Osteoblast (primary cell): ENCODE measurements at regions not wholly inside any gene's neighbourhood (a gene's known extent, or its start where the extent isn't known, plus 50 kb on each side); places are given as distances from the start of the nearest gene placed in this dataset.

ENCODE experiments used
- DNase-seq: peaks from one replicate; pipeline ENCODE4 v3.0.0; 2011; ENCODE audit warnings: low spot score, mixed read lengths; ENCODE audit not compliant: insufficient read length; ENCODE audit errors: missing footprints
- H2AFZ ChIP-seq: 2 replicates; pipeline ENCODE4 v1.6.0; 2011; ENCODE audit warnings: mild to moderate bottlenecking, low read length
- H3K27ac ChIP-seq: 2 replicates; pipeline ENCODE4 v1.5.1; 2011; ENCODE audit warnings: mild to moderate bottlenecking, low read depth, low read length, moderate library complexity
- H3K27me3 ChIP-seq: 2 replicates; pipeline ENCODE4 v1.6.0; 2012; ENCODE audit warnings: mild to moderate bottlenecking, control low read depth, inconsistent platforms, low read length, moderate library complexity; ENCODE audit not compliant: insufficient read depth
- H3K36me3 ChIP-seq: 2 replicates; pipeline ENCODE4 v1.5.1; 2011; ENCODE audit warnings: mild to moderate bottlenecking, low read length, control low read depth, moderate library complexity; ENCODE audit not compliant: insufficient read depth
- H3K4me1 ChIP-seq: 2 replicates; pipeline ENCODE4 v1.5.1; 2011; ENCODE audit warnings: mild to moderate bottlenecking, low read length, control low read depth, moderate library complexity; ENCODE audit not compliant: insufficient read depth
- H3K4me2 ChIP-seq: 2 replicates; pipeline ENCODE4 v1.6.0; 2011; ENCODE audit warnings: mild to moderate bottlenecking, low read length; ENCODE audit not compliant: insufficient read depth
- H3K4me3 ChIP-seq: fragments of 200-600 bp; sonication (generic); 3 replicates; pipeline ENCODE4 v1.5.1; 2012; ENCODE audit warnings: mild to moderate bottlenecking, low read length, inconsistent platforms; ENCODE audit not compliant: insufficient read depth
- H3K79me2 ChIP-seq: 2 replicates; pipeline ENCODE4 v1.6.0; 2012; ENCODE audit warnings: mild to moderate bottlenecking, low read length, control low read depth, inconsistent platforms; ENCODE audit not compliant: insufficient read depth
- H3K9me3 ChIP-seq: 2 replicates; pipeline ENCODE4 v1.5.1; 2011; ENCODE audit warnings: low read depth, low read length, control low read depth
- H4K20me1 ChIP-seq: 2 replicates; pipeline ENCODE4 v1.6.0; 2012; ENCODE audit warnings: mild to moderate bottlenecking, low read length, control low read depth; ENCODE audit not compliant: insufficient read depth
- CTCF ChIP-seq: IDR thresholded peaks from 2 replicates; pipeline ENCODE4 v1.5.1; 2011; ENCODE audit warnings: mild to moderate bottlenecking, low read depth, low read length, moderate library complexity; ENCODE audit errors: extremely low read depth

DNA sequence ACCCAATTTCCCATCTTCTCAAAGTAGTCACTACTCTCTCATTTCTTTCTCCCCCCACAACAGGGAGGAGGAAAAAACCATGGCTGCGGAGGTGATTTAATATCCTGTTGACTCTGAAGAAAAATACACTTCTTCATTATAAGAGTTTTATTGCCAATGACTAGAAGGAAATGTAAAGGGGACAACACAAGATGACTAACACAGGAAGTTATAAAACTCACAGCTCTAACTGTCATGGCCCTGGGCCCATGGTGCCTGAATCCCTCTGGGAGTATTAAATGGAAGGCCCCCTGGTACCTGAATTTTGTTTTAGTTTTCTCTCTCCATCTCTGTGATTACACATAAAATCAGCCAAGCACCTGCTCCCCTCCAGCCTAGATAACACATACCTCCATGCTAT, 352.8 kb upstream of the FAT3 start:
- Histone ChIP-seq H2AFZ (no peak overlapping the region), H3K79me2 (no peaks in the 10 kb centered on the region), H3K9me3 (no peaks in the 10 kb centered on the region), H3K27me3 (no peaks in the 10 kb centered on the region), H3K4me3 (no peak overlapping the region), H3K4me2 (no peak overlapping the region), H4K20me1 (no peaks in the 10 kb centered on the region), H3K27ac (no peak overlapping the region), H3K4me1 (no peaks in the 10 kb centered on the region), H3K36me3 (no peaks in the 10 kb centered on the region)
- TF ChIP-seq CTCF, result no peak
- DNase-seq, result no peak

GRCh38 chr11:91871048-91871447, 353.6 kb upstream of the FAT3 start:
- DNase-seq, result no peak
- no peak overlapping the region for H3K4me2 ChIP-seq
- no peaks in the 10 kb centered on the region for H3K36me3 ChIP-seq
- H3K4me3 ChIP-seq, result no peak overlapping the region
- no peaks in the 10 kb centered on the region for H4K20me1 ChIP-seq
- H2AFZ ChIP-seq, result no peak overlapping the region
- H3K9me3 ChIP-seq, result no peaks in the 10 kb centered on the region
- H3K79me2 ChIP-seq, result no peaks in the 10 kb centered on the region
- H3K4me1 ChIP-seq, result no peaks in the 10 kb centered on the region
- no peak for TF ChIP-seq CTCF
- no peak overlapping the region for H3K27ac ChIP-seq
- H3K27me3 ChIP-seq, result no peaks in the 10 kb centered on the region

GRCh38 chr11:91869686-91870085, 354.9 kb upstream of the FAT3 start:
- H3K36me3 ChIP-seq, result no peaks in the 10 kb centered on the region
- H3K9me3 ChIP-seq, result no peaks in the 10 kb centered on the region
- H3K27ac ChIP-seq, result no peak overlapping the region
- H3K4me3 ChIP-seq, result no peak overlapping the region
- no peak overlapping the region for H3K4me2 ChIP-seq
- H4K20me1 ChIP-seq, result no peaks in the 10 kb centered on the region
- no peaks in the 10 kb centered on the region for H3K79me2 ChIP-seq
- no peak for DNase-seq
- TF ChIP-seq CTCF, result no peak
- H3K4me1 ChIP-seq, result no peaks in the 10 kb centered on the region
- no peak overlapping the region for H2AFZ ChIP-seq
- H3K27me3 ChIP-seq, result no peaks in the 10 kb centered on the region

- Histone ChIP-seq H3K4me1 (no peaks in the 10 kb centered on the region), H3K36me3 (no peaks in the 10 kb centered on the region), H4K20me1 (no peaks in the 10 kb centered on the region), H2AFZ (no peak overlapping the region), H3K79me2 (no peaks in the 10 kb centered on the region), H3K27ac (no peak overlapping the region), H3K27me3 (no peaks in the 10 kb centered on the region), H3K4me2 (no peak overlapping the region), H3K9me3 (no peaks in the 10 kb centered on the region), H3K4me3 (no peak overlapping the region)
- no peak for DNase-seq
- TF ChIP-seq CTCF, result no peak
These were observed 358.0 kb upstream of the FAT3 start for GRCh38 chr11:91866642-91867041.
